GM12878 (cell line): ENCODE measurements at regions not wholly inside any gene's neighbourhood (a gene's known extent, or its start where the extent isn't known, plus 50 kb on each side); places are given as distances from the start of the nearest gene placed in this dataset.

Source experiments
- ATAC-seq: fragments of 200-7000 bp; cut with Tn5 transposase; 3 replicates; pipeline ENCODE4 v1.9.1; 2020; ENCODE audit warnings: mild to moderate bottlenecking, moderate library complexity
- BruUV-seq: library from RNA; stranded (reverse); fragments of 400-500 nt; replicated peaks from 2 replicates; lab custom pipeline; 2021; lab: Mats Ljungman, UMichigan
- CTCF ChIA-PET: fragments of 300-600 bp; sonication (Branson Sonifier 250); formaldehyde crosslinking; extraction: SDS; loops from one replicate; lab custom pipeline; 2021; ENCODE audit warnings: inconsistent platforms; lab: Yijun Ruan, JAX
- POLR2A ChIA-PET: fragments of 350-600 bp; formaldehyde crosslinking; extraction: SDS; loops from one replicate; lab custom pipeline; 2021; ENCODE audit warnings: inconsistent platforms; lab: Charles Lee
- RAD21 ChIA-PET: fragments of 300-600 bp; sonication (Branson Sonifier 250); formaldehyde crosslinking; loops from one replicate; lab custom pipeline; 2023; ENCODE audit warnings: antibody characterized with exemption; ENCODE audit not compliant: unreplicated experiment; lab: Charles Lee
- SMC1A ChIA-PET: fragments of 300-600 bp; sonication (Branson Sonifier 250); formaldehyde crosslinking; loops from one replicate; lab custom pipeline; 2023; ENCODE audit not compliant: unreplicated experiment, uncharacterized antibody; lab: Charles Lee
- DNase-seq: peaks from one replicate; pipeline ENCODE4 v3.0.0-alpha.2; 2011; ENCODE audit warnings: low read depth, low spot score
- FAIRE-seq: peaks from 3 replicates; lab custom pipeline; 2011; peaks lifted over from hg19 to GRCh38; lab: Jason Lieb, UNC
- H2AFZ ChIP-seq: 2 replicates; pipeline ENCODE4 v1.6.0; 2011; ENCODE audit warnings: low read depth, low read length, control low read depth; ENCODE audit not compliant: control insufficient read depth
- H3K27ac ChIP-seq: 2 replicates; pipeline ENCODE4 v1.5.1; 2011; ENCODE audit warnings: control low read depth; ENCODE audit not compliant: control insufficient read depth, insufficient read depth
- H3K27me3 ChIP-seq, 2 experiments: replicated peaks in 1 of 2; 2 replicates each; pipeline versions ENCODE4 v1.6.0 to v1.6.1; 2011; ENCODE audit warnings: low read length in 1 of 2; ENCODE audit not compliant: control insufficient read depth in 2 of 2, insufficient read depth in 2 of 2
- H3K36me3 ChIP-seq, 2 experiments: 2 replicates each; pipeline ENCODE4 v1.5.1; 2011; ENCODE audit warnings: low read length in 1 of 2; ENCODE audit not compliant: control insufficient read depth in 2 of 2, insufficient read depth in 2 of 2
- H3K4me1 ChIP-seq: 2 replicates; pipeline ENCODE4 v1.6.1; 2011; ENCODE audit warnings: mild to moderate bottlenecking, low read length, moderate library complexity, mixed read lengths; ENCODE audit not compliant: control insufficient read depth, insufficient read depth
- H3K4me2 ChIP-seq: 2 replicates; pipeline ENCODE4 v1.6.0; 2011; ENCODE audit warnings: control low read depth; ENCODE audit not compliant: control insufficient read depth, insufficient read depth
- H3K4me3 ChIP-seq: fragments of 200-600 bp; sonication (generic); 2 replicates; pipeline ENCODE4 v1.5.1; 2016
- H3K79me2 ChIP-seq: 2 replicates; pipeline ENCODE4 v1.6.0; 2011; ENCODE audit warnings: low read length; ENCODE audit not compliant: control insufficient read depth, insufficient read depth
- H3K9ac ChIP-seq: 2 replicates; pipeline ENCODE4 v1.8.0; 2011; ENCODE audit warnings: low read length, control low read depth, mixed read lengths; ENCODE audit not compliant: control insufficient read depth, insufficient read depth
- H3K9me3 ChIP-seq: replicated peaks from 3 replicates; pipeline ENCODE4 v1.5.1; 2011; ENCODE audit warnings: mild to moderate bottlenecking, low read length; ENCODE audit not compliant: control insufficient read depth, insufficient read depth
- H4K20me1 ChIP-seq: 2 replicates; pipeline ENCODE4 v1.6.0; 2011; ENCODE audit not compliant: control insufficient read depth, insufficient read depth
- CUX1 ChIP-seq: IDR thresholded peaks from 2 replicates; pipeline ENCODE4 v1.6.1; 2012; ENCODE audit warnings: improper control_type of control experiment, low read depth, low read length; ENCODE audit not compliant: insufficient replicate concordance
- KDM1A ChIP-seq: fragments of 200-600 bp; sonication (generic); IDR thresholded peaks from 2 replicates; pipeline ENCODE4 v1.6.1; 2016; ENCODE audit warnings: borderline replicate concordance
- LARP7 ChIP-seq: fragments of 450-650 bp; IDR thresholded peaks from 2 replicates; pipeline ENCODE4 v1.6.1; 2017; ENCODE audit warnings: mild to moderate bottlenecking
- MAX ChIP-seq: IDR thresholded peaks from 2 replicates; pipeline ENCODE4 v1.6.1; 2012; ENCODE audit warnings: low read depth, low read length, improper control_type of control experiment
- NFIC ChIP-seq: IDR thresholded peaks from 2 replicates; pipeline ENCODE4 v1.6.1; 2012; ENCODE audit warnings: low read depth, mild to moderate bottlenecking, inconsistent platforms, low read length, moderate library complexity
- POU2F2 ChIP-seq: IDR thresholded peaks from 3 replicates; pipeline ENCODE4 v1.6.1; 2011; ENCODE audit warnings: low read depth, mild to moderate bottlenecking, low read length, borderline replicate concordance
- SMC3 ChIP-seq: IDR thresholded peaks from 2 replicates; pipeline ENCODE4 v1.6.1; 2011; ENCODE audit warnings: low read length, improper control_type of control experiment, borderline replicate concordance
- SP1 ChIP-seq: IDR thresholded peaks from one replicate; pipeline ENCODE4 v1.6.1; 2011; ENCODE audit warnings: low read depth, low read length
- SUZ12 ChIP-seq: fragments of 200-600 bp; sonication (generic); IDR thresholded peaks from one replicate; pipeline ENCODE4 v1.6.1; 2018; ENCODE audit warnings: antibody characterized with exemption, mild to moderate bottlenecking; ENCODE audit not compliant: unreplicated experiment
- ZNF24 ChIP-seq: fragments of 450-650 bp; IDR thresholded peaks from 2 replicates; pipeline ENCODE4 v1.6.1; 2017; ENCODE audit warnings: antibody characterized with exemption, mild to moderate bottlenecking
- ZNF687 ChIP-seq: fragments of 450-650 bp; IDR thresholded peaks from 2 replicates; pipeline ENCODE4 v1.6.1; 2017; ENCODE audit warnings: mild to moderate bottlenecking, moderate library complexity
- WGBS: methylation state at CpG from one replicate; pipeline ENCODE4 v1.1.6; 2016; ENCODE audit warnings: low lambda C conversion rate; ENCODE audit not compliant: insufficient replicate concordance, insufficient coverage; ENCODE audit errors: missing lambda C conversion rate; 5-methylcytosine and 5-hydroxymethylcytosine counted together
- in situ Hi-C: fragments of 300-500 bp; cut with MboI; formaldehyde crosslinking; loops from 9 replicates; pipeline ENCODE4 v1.14.3; 2018; ENCODE audit warnings: mixed read lengths
- intact Hi-C: fragments of 100-400 bp; cut with micrococcal nuclease; formaldehyde crosslinking; loops from one replicate; pipeline ENCODE4 v1.14.2; 2022; ENCODE audit not compliant: unreplicated experiment

GRCh38 chr2:236976266-236977062 lies 109.2 kb upstream of the COPS8 start:
- 51% methylated on average over 8 of the region's 8 CpGs for WGBS
- Histone ChIP-seq H3K9ac (no peak overlapping the region), H3K9me3 (no peaks in the 10 kb centered on the region; the same call in 2 of the 3 replicates), H3K27me3 (peaks cover 0 to 2% of the 10 kb centered on the region in 2 experiments; a peak in 2 of 4 replicates), H3K4me3 (no peak overlapping the region), H3K4me1 (no peaks in the 10 kb centered on the region; the same call in 1 of the 2 replicates), H4K20me1 (no peaks in the 10 kb centered on the region), H3K4me2 (no peak overlapping the region), H3K36me3 (no peaks in the 10 kb centered on the region), H3K79me2 (no peaks in the 10 kb centered on the region), H2AFZ (no peak overlapping the region), H3K27ac (no peak overlapping the region)
- ATAC-seq (no peak), FAIRE-seq (no peak), DNase-seq (no peak)
- no TSS peak for BruUV-seq
- intact Hi-C loops: no loop called here
- ChIA-PET SMC1A (no interaction called here), RAD21 (no interaction called here), CTCF (no interaction called here), POLR2A (no interaction called here)
- no peak for TF ChIP-seq SUZ12
- no peak for TF ChIP-seq KDM1A
- no peak for TF ChIP-seq POU2F2
- no peak for TF ChIP-seq NFIC
- TF ChIP-seq CUX1: no peak
- no peak for TF ChIP-seq ZNF24
- TF ChIP-seq ZNF687: no peak
- TF ChIP-seq SP1: no peak
- TF ChIP-seq SMC3: no peak
- TF ChIP-seq MAX: no peak
- TF ChIP-seq LARP7: no peak
- in situ Hi-C loops: no loop called here
